Renal cortical epithelial cell (primary cell): ENCODE measurements at regions not wholly inside any gene's neighbourhood (a gene's known extent, or its start where the extent isn't known, plus 50 kb on each side); places are given as distances from the start of the nearest gene placed in this dataset.
A peak's percentile ranks its signal among the peaks of the same experiment; 100 is the strongest.

Experiments used
- DNase-seq: peaks from one replicate; pipeline ENCODE4 v3.0.0-alpha.2; 2011; ENCODE audit warnings: low read depth

DNA sequence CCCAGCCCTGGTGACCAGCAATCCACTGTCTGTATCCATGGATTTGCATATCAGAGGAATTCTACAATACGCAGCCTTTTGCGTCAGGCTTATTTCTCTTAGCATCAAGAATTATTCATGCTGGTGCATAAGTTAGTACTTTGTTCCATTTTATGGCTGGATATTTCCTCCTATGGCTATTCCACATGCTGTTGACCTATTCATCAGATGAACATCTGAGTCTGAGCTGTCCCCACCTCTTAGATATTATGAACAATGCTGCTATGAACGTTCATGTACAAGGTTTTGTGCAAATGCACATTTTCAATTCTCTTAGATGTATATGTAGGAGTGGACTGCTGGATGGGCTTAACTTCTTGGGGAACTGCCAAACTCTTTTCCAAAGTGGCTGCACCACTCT is 79.0 kb upstream of the CST7 start:
- DNase-seq, result no peak

GRCh38 chr20:24870881-24871280 is 78.2 kb upstream of the CST7 start:
- peak; percentile 20 for DNase-seq

DNA sequence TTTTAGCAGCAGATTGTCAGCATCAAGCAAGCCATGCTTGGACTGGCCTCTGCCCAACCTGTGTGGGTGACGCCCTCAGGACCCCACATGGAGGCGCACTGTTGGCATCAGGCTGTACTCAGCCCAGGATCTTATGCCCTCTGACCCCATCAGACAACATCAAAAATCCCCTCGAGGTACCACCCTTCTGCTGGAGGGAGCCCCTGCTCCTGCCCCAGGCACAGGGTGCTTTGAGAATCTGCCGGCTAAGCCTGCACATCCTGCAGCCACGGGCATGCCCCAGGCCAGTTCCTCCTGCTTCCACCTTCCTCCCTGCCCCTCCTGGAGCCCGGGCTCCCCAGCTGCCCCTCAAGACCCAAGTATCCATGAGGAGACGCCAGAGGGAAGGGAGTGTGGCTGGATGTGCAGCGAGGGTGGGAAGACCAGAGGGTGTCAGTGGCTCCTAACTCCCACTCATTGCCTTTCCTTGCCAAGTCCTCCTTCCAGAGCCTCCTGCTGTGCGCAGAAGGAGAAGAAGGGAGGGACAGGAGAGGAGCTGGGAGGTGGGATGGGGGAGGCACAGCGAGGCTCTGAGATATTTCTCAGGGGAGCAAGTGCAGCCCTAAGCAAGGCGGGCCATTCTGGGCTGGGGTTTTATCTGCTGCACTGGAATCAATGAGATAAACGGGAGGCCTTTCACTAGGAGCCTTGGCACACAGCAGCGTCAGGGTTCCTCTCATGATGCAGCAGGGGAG is 77.4 kb upstream of the CST7 start:
- DNase-seq, result no peak

- DNase-seq, result no peak
These were observed 76.6 kb upstream of the CST7 start for GRCh38 chr20:24872291-24873024.

DNA sequence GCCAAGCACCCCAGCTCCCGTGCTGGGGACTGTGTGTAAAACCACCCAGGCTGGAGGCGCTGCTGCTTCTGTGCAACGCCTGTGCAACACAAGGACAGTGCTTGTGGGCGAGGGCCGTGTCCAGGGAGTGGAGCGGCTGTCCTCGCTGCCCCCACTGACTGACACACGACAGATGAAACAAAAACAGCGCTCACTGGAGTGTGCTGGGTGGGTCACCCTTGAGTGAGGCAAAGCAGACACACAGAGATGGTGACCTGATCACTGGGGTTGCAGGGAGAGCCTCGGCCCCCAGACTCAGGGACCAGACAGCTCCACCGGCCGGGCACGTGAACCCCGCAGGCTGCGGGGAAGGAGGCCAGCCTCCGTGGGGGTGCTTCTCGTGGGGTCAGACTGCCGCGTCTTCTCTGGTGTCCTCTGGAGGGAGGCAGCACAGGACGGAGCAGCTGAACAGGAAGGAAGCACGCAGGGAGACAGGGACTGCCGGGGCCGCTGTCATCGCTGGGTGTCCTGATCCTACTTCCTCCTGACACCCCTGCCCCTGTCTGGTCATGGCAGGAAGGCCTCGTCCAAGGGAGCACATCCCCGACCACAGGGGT is 75.9 kb upstream of the CST7 start:
- DNase-seq, result no peak

DNA sequence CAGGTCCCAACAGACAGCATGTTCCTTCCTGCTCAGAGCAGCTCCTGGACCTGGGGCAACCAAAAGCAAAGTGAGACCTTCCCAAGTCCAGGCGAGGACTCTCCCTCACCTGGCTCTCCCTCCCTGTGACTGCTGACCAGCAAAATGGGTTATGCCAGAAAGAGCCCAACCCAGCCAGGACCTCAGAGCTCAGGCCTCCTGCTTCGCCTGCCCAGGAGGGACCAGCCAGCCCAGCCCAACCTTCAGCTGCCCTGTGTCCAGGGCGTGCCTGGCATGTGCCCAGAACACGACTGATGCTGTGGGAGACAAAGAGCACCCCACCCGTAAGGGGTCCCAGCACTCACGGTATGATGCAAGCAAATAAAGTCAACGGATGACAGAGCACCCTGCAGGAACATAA is 74.0 kb upstream of the CST7 start:
- DNase-seq, result no peak

GRCh38 chr20:24877652-24878051 is 71.4 kb upstream of the CST7 start:
- DNase-seq, result peak; percentile 26

DNA sequence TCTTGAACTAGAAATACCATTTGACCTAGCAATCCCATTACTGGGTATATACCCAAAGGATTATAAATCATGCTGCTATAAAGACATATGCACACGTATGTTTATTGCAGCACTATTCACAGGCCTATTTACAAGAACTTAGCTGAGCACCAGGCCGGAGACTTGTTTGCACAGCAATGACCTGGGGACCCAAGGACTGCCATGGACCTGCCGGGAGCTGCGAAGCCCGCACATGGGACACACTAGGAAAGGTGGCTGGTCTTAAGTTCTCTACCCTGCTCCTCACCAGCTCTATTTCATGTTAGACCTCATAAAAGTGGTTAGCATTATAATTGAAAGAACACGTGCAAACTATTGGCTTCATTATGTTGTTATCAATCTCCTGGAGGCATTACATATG is 70.4 kb upstream of the CST7 start:
- no peak for DNase-seq

- no peak for DNase-seq
These were observed 69.2 kb upstream of the CST7 start for GRCh38 chr20:24879875-24880274.

- peak; percentile 18 for DNase-seq
These were observed 68.7 kb upstream of the CST7 start for GRCh38 chr20:24880356-24880755.

- DNase-seq, result no peak
These were observed 58.8 kb upstream of the CST7 start for GRCh38 chr20:24890286-24890685.

DNA sequence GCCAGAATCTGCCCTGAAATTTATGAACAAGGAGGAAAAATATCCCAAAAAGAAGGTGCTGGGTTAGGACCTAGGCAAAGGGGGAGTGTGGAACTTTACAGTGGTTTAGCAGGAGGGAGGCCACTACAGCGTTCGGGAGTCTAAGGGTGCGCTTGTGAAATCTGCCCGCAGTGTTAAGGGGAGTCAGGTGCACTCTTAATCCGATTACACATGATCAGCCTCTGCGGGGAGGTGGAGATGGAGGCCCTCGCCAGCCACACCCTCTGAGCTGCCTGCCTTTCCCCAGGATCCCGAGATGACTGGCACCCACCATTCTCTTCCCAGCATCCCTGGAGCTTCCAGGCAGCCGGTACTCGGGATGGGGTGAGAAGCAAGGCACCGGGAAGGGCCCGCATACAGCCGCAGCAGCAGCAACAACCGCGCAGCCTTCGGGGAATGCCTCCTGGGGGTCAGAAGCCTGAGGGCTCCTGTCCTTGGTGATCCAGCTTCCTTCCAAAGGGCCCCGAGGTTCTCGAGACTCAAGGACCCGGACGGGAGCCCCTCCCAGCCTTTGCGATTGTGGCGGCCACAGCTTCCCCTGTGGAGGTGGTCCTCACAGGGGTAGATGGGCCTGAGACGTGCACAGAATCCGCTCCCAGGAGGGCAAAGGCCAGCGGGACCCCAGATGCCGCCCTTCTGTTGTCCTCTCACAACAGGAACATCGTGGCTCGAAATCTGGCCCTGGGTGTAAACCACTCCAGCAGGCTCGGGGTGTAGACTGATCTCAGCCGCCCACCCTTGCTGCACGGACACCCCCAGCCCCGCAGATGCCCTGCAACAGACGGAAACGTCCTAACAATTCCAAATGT is 57.3 kb upstream of the CST7 start:
- no peak for DNase-seq

GRCh38 chr20:24892522-24892921 is 56.5 kb upstream of the CST7 start:
- no peak for DNase-seq

GRCh38 chr20:24892931-24893330 is 56.1 kb upstream of the CST7 start:
- no peak for DNase-seq

DNA sequence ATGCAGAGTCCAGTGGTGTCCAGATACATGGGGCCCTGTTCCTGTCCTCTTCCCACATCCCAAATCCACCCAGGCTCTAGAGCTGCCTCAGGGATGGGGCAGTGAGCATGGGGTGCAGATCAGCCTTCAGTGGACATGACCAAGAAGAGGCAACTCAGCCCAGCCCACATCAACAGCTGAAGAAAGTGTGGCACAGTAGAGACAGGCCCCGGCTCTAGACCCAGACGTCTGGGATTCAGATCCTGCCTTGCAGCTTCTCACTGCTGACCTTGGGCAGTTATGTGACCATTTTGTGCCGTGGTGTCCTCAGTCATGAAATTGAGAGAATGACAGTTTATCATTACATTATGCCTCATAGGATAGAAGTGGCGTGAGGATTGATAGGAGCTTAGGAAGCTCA is 54.6 kb upstream of the CST7 start:
- no peak for DNase-seq

DNA sequence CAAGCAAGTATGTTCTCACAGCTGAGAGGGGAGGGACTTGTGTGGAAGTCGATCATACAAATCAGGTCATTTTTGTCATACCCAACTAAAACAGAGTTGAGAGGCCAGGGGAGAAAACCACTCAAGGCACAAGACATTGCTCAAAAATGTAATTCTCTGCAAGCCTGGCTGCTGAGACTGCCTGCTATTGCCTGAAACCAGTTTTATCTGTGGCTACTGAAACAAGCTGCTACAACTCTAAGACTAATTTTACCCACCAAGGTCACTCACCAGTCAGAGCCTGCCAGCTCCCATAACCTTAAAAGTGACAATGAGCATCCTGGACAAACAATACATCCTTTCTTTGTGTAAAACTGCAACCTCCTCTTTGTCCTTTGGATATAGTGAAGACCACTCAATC is 54.1 kb upstream of the CST7 start:
- no peak for DNase-seq

- DNase-seq, result no peak
These were observed 53.6 kb upstream of the CST7 start for GRCh38 chr20:24895431-24895830.

GRCh38 chr20:24895898-24896658 is 53.0 kb upstream of the CST7 start:
- DNase-seq, result no peak

- DNase-seq, result no peak
These were observed 52.1 kb upstream of the CST7 start for GRCh38 chr20:24896984-24897383.

GRCh38 chr20:24897974-24898373 is 51.1 kb upstream of the CST7 start:
- DNase-seq, result no peak

DNA sequence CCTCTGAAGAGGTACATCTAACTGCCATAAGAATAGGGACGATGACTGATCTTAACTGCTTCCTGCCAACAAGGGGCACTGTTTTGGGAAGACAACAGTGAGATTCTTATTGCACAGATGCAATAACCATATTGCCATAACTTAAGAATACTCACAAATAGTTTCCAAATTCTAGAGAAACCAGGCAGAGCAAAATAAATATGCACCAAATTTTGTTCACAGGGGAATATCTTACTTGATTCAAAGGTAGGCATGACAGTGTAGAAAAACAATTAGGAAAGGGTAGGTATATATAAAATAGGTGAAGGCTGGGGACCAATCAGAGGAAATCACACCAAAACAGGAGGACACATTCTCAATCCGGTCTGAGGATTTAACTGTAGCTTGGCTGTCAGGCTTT is 49.9 kb upstream of the CST7 start:
- no peak for DNase-seq
